A673 (cell line): ENCODE measurements at regions not wholly inside any gene's neighbourhood (a gene's known extent, or its start where the extent isn't known, plus 50 kb on each side); places are given as distances from the start of the nearest gene placed in this dataset.

Source experiments
- BruUV-seq: library from RNA; stranded (reverse); fragments of 400-500 nt; replicated peaks from 2 replicates; lab custom pipeline; 2021; lab: Mats Ljungman, UMichigan
- CTCF ChIA-PET: fragments of 300-600 bp; sonication (Branson Sonifier 250); formaldehyde crosslinking; loops from one replicate; lab custom pipeline; 2022; ENCODE audit warnings: antibody characterized with exemption; lab: Charles Lee
- POLR2A ChIA-PET: fragments of 300-600 bp; sonication (Branson Sonifier 250); formaldehyde crosslinking; loops from one replicate; lab custom pipeline; 2022; ENCODE audit warnings: antibody characterized with exemption; ENCODE audit not compliant: low non-redundant PET; lab: Charles Lee
- DNase-seq: peaks from one replicate; pipeline ENCODE4 v3.0.0-alpha.2; 2015; ENCODE audit warnings: low spot score
- H3K27ac ChIP-seq: fragments of 200-600 bp; sonication (generic); 2 replicates; pipeline ENCODE4 v1.5.1; 2016; ENCODE audit warnings: mixed run types, low read depth, mild to moderate bottlenecking, mixed read lengths, antibody characterized with exemption, low read length; ENCODE audit not compliant: poor library complexity, severe bottlenecking
- H3K27me3 ChIP-seq: fragments of 200-600 bp; sonication (generic); replicated peaks from 2 replicates; pipeline ENCODE4 v1.6.1; 2017; ENCODE audit warnings: mixed run types, low read depth, mild to moderate bottlenecking, mixed read lengths, antibody characterized with exemption, low read length; ENCODE audit not compliant: insufficient read depth, poor library complexity
- H3K36me3 ChIP-seq: fragments of 200-600 bp; sonication (generic); 2 replicates; pipeline ENCODE4 v1.6.1; 2016; ENCODE audit warnings: mixed run types, mild to moderate bottlenecking, mixed read lengths, antibody characterized with exemption, low read length; ENCODE audit not compliant: insufficient read depth, poor library complexity, severe bottlenecking
- H3K4me1 ChIP-seq: fragments of 200-600 bp; sonication (generic); 2 replicates; pipeline ENCODE4 v1.6.1; 2017; ENCODE audit warnings: mixed run types, mild to moderate bottlenecking, mixed read lengths, antibody characterized with exemption, low read length; ENCODE audit not compliant: insufficient read depth, poor library complexity, severe bottlenecking
- H3K4me3 ChIP-seq: fragments of 200-600 bp; sonication (generic); 2 replicates; pipeline ENCODE4 v1.5.1; 2016; ENCODE audit warnings: low read depth, mixed run types, mild to moderate bottlenecking, mixed read lengths, low read length; ENCODE audit not compliant: poor library complexity, severe bottlenecking
- H3K9me3 ChIP-seq: fragments of 200-600 bp; sonication (generic); 2 replicates; pipeline ENCODE4 v1.6.1; 2016; ENCODE audit warnings: mixed run types, low read depth, mild to moderate bottlenecking, mixed read lengths, antibody characterized with exemption, low read length; ENCODE audit not compliant: poor library complexity, severe bottlenecking
- EZH2 ChIP-seq: fragments of 200-600 bp; sonication (generic); IDR thresholded peaks from 2 replicates; pipeline ENCODE4 v1.6.1; 2017; ENCODE audit warnings: borderline replicate concordance, low read depth, mild to moderate bottlenecking, mixed read lengths, antibody characterized with exemption, low read length; ENCODE audit not compliant: poor library complexity, severe bottlenecking
- intact Hi-C: fragments of 100-400 bp; cut with micrococcal nuclease; formaldehyde crosslinking; loops from one replicate; pipeline ENCODE4 v1.10.0; 2022; ENCODE audit not compliant: unreplicated experiment
- TF ChIP-seq, protein P1 (sequence below): fragments of 300-800, 200-600 bp; sonication (generic); conservative IDR thresholded peaks from 2 replicates; pipeline ENCODE4 v1.5.1; 2017; ENCODE audit warnings: low read depth, mild to moderate bottlenecking, antibody characterized with exemption, low read length, moderate library complexity, mixed read lengths

DNA sequence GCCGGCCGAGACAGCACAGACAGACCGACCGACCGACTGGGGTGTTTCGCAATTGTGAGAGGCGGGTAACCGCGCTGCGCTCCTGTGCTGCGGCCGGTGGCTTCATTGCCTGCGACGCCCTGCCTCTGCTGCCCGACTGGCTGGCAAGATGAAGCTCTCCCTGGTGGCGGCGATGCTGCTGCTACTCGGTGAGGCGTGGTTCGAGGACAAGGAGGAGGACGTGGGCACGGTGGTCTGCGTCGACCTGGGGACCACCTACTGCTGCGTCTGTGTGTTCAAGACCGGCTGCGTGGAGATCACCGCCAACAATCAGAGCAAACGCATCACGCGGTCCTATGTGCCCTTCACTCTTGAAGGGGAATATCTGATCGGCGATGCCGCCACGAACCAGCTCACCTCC lies 565.7 kb upstream of the SMIM31 start:
- Histone ChIP-seq H3K4me3 (no peak overlapping the region), H3K4me1 (no peaks in the 10 kb centered on the region), H3K27me3 (no peaks in the 10 kb centered on the region), H3K36me3 (no peaks in the 10 kb centered on the region), H3K9me3 (no peaks in the 10 kb centered on the region), H3K27ac (no peak overlapping the region)
- ChIA-PET POLR2A (no interaction called here), CTCF (no interaction called here)
- DNase-seq, result no peak
- BruUV-seq, result no TSS peak
- intact Hi-C loops, result no loop called here
- TF ChIP-seq, protein P1, sequence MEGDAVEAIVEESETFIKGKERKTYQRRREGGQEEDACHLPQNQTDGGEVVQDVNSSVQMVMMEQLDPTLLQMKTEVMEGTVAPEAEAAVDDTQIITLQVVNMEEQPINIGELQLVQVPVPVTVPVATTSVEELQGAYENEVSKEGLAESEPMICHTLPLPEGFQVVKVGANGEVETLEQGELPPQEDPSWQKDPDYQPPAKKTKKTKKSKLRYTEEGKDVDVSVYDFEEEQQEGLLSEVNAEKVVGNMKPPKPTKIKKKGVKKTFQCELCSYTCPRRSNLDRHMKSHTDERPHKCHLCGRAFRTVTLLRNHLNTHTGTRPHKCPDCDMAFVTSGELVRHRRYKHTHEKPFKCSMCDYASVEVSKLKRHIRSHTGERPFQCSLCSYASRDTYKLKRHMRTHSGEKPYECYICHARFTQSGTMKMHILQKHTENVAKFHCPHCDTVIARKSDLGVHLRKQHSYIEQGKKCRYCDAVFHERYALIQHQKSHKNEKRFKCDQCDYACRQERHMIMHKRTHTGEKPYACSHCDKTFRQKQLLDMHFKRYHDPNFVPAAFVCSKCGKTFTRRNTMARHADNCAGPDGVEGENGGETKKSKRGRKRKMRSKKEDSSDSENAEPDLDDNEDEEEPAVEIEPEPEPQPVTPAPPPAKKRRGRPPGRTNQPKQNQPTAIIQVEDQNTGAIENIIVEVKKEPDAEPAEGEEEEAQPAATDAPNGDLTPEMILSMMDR, result no peak
- TF ChIP-seq EZH2, result no peak

DNA sequence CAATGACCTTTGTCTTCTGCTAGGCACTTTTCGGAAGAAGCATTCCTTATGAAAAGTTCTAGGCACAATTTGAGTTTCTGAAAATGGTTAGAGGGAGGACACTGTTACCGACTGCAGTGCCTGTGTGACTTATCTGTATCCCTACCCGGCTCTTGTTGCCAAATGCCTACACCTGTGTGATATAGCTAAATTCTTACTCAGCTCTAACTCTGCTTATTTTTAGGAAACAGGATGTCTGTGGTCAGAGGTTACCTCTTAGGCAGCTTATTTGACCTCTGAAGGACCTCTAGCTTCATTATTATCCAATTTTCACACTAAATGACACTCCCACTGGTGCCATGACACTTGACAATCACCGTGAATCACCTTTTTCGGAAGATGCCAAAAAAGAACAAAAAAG lies 561.1 kb upstream of the SMIM31 start:
- no peaks in the 10 kb centered on the region for H3K9me3 ChIP-seq
- CTCF ChIA-PET, result no interaction called here
- TF ChIP-seq, protein P1, result no peak
- no peak for TF ChIP-seq EZH2
- H3K27ac ChIP-seq, result no peak overlapping the region
- H3K4me3 ChIP-seq, result no peak overlapping the region
- no peaks in the 10 kb centered on the region for H3K27me3 ChIP-seq
- intact Hi-C loops, result no loop called here
- DNase-seq, result no peak
- BruUV-seq, result no TSS peak
- H3K36me3 ChIP-seq, result no peaks in the 10 kb centered on the region
- no peaks in the 10 kb centered on the region for H3K4me1 ChIP-seq
- POLR2A ChIA-PET, result interaction anchor here (0.7 kb wide), 1 partner anchor 37 kb away, joined by 3 read pairs; no protein-coding TSS in a partner anchor

- ChIA-PET POLR2A (no interaction called here), CTCF (no interaction called here)
- Histone ChIP-seq H3K27ac (no peak overlapping the region), H3K36me3 (no peaks in the 10 kb centered on the region), H3K9me3 (no peaks in the 10 kb centered on the region), H3K4me1 (no peaks in the 10 kb centered on the region), H3K4me3 (no peak overlapping the region), H3K27me3 (no peaks in the 10 kb centered on the region)
- DNase-seq, result no peak
- TF ChIP-seq, protein P1, result no peak
- TF ChIP-seq EZH2, result no peak
- no TSS peak for BruUV-seq
- intact Hi-C loops, result no loop called here
These were observed 560.3 kb upstream of the SMIM31 start for GRCh38 chr4:164193676-164194075.
